Inflammatory macrophage treated with lipopolysaccharide for 4 hours (primary cell): ENCODE measurements at regions not wholly inside any gene's neighbourhood (a gene's known extent, or its start where the extent isn't known, plus 50 kb on each side); places are given as distances from the start of the nearest gene placed in this dataset.
"Not testable (repeated sequence)": the region's sequence is repeated elsewhere in the genome, so short reads cannot be mapped to it uniquely, and the experiment has no call there.

Experiments used
- DNase-seq: peaks from one replicate; pipeline ENCODE4 v3.0.0-alpha.2; 2020

GRCh38 chr2:217013926-217014325 is 154.1 kb upstream of the TNP1 start:
- no peak for DNase-seq

- DNase-seq, result no peak
Observed at GRCh38 chr2:217011576-217011975, 151.7 kb upstream of the TNP1 start.

GRCh38 chr2:217010173-217010572 is 150.3 kb upstream of the TNP1 start:
- DNase-seq, result no peak

- DNase-seq, result no peak
Observed at GRCh38 chr2:217008794-217009193, 148.9 kb upstream of the TNP1 start.

GRCh38 chr2:217006217-217006616 is 146.4 kb upstream of the TNP1 start:
- DNase-seq, result no peak

GRCh38 chr2:217004656-217005055 is 144.8 kb upstream of the TNP1 start:
- no peak for DNase-seq

GRCh38 chr2:217001740-217002139 is 141.9 kb upstream of the TNP1 start:
- no peak for DNase-seq

GRCh38 chr2:217000406-217000805 is 140.5 kb upstream of the TNP1 start:
- no peak for DNase-seq

GRCh38 chr2:216996279-216996845 is 136.5 kb upstream of the TNP1 start:
- no peak for DNase-seq

GRCh38 chr2:216994353-216994854 is 134.5 kb upstream of the TNP1 start:
- DNase-seq, result no peak

- no peak for DNase-seq
Observed at GRCh38 chr2:216992056-216992675, 132.3 kb upstream of the TNP1 start.

- DNase-seq, result no peak
Observed at GRCh38 chr2:216991563-216991962, 131.7 kb upstream of the TNP1 start.

GRCh38 chr2:216989340-216990129 is 129.7 kb upstream of the TNP1 start:
- no peak for DNase-seq

- DNase-seq, result no peak
Observed at GRCh38 chr2:216987252-216987821, 127.5 kb upstream of the TNP1 start.

GRCh38 chr2:216985658-216986141 is 125.8 kb upstream of the TNP1 start:
- DNase-seq, result no peak

- DNase-seq, result no peak
Observed at GRCh38 chr2:216984937-216985336, 125.1 kb upstream of the TNP1 start.

- not testable (repeated sequence) for DNase-seq
Observed at GRCh38 chr2:216981951-216982350, 122.1 kb upstream of the TNP1 start.

- DNase-seq, result not testable (repeated sequence)
Observed at GRCh38 chr2:216980510-216980909, 120.6 kb upstream of the TNP1 start.

- DNase-seq, result no peak
Observed at GRCh38 chr2:216974321-216975302, 114.7 kb upstream of the TNP1 start.

- DNase-seq, result no peak
Observed at GRCh38 chr2:216971593-216971992, 111.7 kb upstream of the TNP1 start.

GRCh38 chr2:216970359-216970915 is 110.6 kb upstream of the TNP1 start:
- DNase-seq, result no peak

- DNase-seq, result no peak
Observed at GRCh38 chr2:216967889-216968288, 108.0 kb upstream of the TNP1 start.
